ENCODE measurements at regions not wholly inside any gene's neighbourhood (a gene's known extent, or its start where the extent isn't known, plus 50 kb on each side); places are given as distances from the start of the nearest gene placed in this dataset.

DNA sequence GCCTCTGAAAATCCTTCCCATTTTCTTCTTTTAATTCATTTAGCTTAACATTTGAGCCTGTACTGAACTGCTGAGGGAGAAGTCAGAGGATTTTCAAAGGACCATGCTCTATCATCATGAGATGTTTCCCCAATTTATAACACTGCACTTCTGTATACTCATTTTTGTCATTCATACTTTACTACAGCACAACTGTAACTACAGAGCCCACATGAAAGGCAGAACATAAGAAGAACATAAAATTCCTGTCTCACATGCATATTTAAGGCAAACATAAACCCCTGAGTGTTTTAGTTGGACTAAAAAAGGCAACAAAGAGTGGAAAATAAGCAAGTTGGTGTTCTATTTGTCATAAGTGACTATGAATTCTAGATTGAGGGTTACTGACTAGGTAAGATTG lies 237.7 kb upstream of the ARPP21 start:
- TF ChIP-seq POLR2AphosphoS5 (IDR thresholded peaks at IDR 0.05; ENCODE audit: low read depth, low read length): no peak
- no peak for TF ChIP-seq POLR2A (IDR thresholded peaks at IDR 0.05; ENCODE audit: low read depth, low read length)
- no peak for TF ChIP-seq TAF1 (IDR thresholded peaks at IDR 0.05; ENCODE audit: low read depth, low read length)
- TF ChIP-seq SPI1 (IDR thresholded peaks at IDR 0.05; ENCODE audit: low read depth, low read length): no peak
- TF ChIP-seq PAX5 (IDR thresholded peaks at IDR 0.05; ENCODE audit: insufficient read depth, low read length, severe bottlenecking): no peak
- no peak for TF ChIP-seq POU2F2 (IDR thresholded peaks at IDR 0.05; ENCODE audit: low read depth, low read length)
